Vagina (tissue), 2 donors: ENCODE measurements at regions not wholly inside any gene's neighbourhood (a gene's known extent, or its start where the extent isn't known, plus 50 kb on each side); places are given as distances from the start of the nearest gene placed in this dataset.

Experiments
- DNase-seq, 2 donors: peaks; one replicate each; pipeline ENCODE4 v3.0.0-alpha.2; 2017; ENCODE audit errors: extremely low spot score in 2 of 2
- H3K27ac ChIP-seq: fragments of 200-600 bp; sonication (generic); one replicate; pipeline ENCODE4 v1.5.1; 2019
- H3K27me3 ChIP-seq: fragments of 200-600 bp; sonication (generic); one replicate; pipeline ENCODE4 v1.5.1; 2019
- H3K36me3 ChIP-seq, 2 donors: fragments of 200-600 bp; sonication (generic); one replicate each; pipeline ENCODE4 v1.5.1; 2017 to 2019
- H3K4me1 ChIP-seq: fragments of 200-600 bp; sonication (generic); one replicate; pipeline ENCODE4 v1.5.1; 2019
- H3K4me3 ChIP-seq, 2 donors: fragments of 200-600 bp; sonication (generic); 1 replicate in 1 of 2; 2 replicates in 1 of 2; pipeline ENCODE4 v1.5.1; 2016 to 2019
- H3K9me3 ChIP-seq: fragments of 200-600 bp; sonication (generic); one replicate; pipeline ENCODE4 v1.5.1; 2019
- POLR2A ChIP-seq, 2 donors: fragments of 450-650 bp; IDR thresholded peaks; one replicate each; pipeline ENCODE4 v1.6.1; 2017; ENCODE audit warnings: antibody characterized with exemption in 2 of 2, mild to moderate bottlenecking in 2 of 2, moderate library complexity in 2 of 2
- POLR2AphosphoS5 ChIP-seq, 2 donors: sonication (generic); formaldehyde crosslinking; IDR thresholded peaks; one replicate each; pipeline ENCODE4 v1.9.0; 2017; ENCODE audit warnings: antibody characterized with exemption in 2 of 2, mild to moderate bottlenecking in 2 of 2, low read depth in 1 of 2; ENCODE audit not compliant: insufficient read depth in 1 of 2
- intact Hi-C: fragments of 100-400 bp; cut with DNase I; formaldehyde crosslinking; loops from one replicate; pipeline ENCODE4 v1.15.1; 2023
- TF ChIP-seq, protein P1 (sequence below), 3 experiments: fragments of 450-650 bp in 2 of 3; fragments of 200-600 bp in 1 of 3; sonication (generic) in 1 of 3; IDR thresholded peaks; one replicate each; pipeline ENCODE4 v1.5.1; 2017 to 2019; ENCODE audit warnings: antibody characterized with exemption in 3 of 3, mild to moderate bottlenecking in 2 of 3, moderate library complexity in 2 of 3

DNA sequence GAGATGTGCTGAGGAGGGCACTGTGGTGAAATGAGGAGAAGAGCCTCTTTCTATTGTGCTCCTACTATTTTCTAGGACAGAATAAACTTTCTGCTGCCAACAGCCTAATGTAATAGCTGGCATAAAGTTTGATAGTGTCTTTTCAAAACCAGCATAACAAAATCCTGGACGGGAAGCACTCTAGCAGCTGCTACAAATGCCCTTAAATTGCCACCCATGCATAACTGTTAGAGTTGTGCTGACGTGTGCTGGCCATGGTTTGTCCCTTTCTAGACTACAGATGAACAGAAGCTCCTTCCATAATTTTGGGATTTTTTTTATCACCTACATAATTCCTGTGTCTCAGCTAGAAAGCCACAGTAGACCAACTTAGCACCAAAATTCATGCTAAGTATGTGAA lies 88.5 kb upstream of the DEPDC1 start:
- H3K4me1 ChIP-seq: no peaks in the 10 kb centered on the region
- no peak overlapping the region for H3K27ac ChIP-seq
- intact Hi-C loops: loop anchor here (5.0 kb wide), 1 partner anchor 1377 kb away; no protein-coding TSS in a partner anchor
- TF ChIP-seq, protein P1, sequence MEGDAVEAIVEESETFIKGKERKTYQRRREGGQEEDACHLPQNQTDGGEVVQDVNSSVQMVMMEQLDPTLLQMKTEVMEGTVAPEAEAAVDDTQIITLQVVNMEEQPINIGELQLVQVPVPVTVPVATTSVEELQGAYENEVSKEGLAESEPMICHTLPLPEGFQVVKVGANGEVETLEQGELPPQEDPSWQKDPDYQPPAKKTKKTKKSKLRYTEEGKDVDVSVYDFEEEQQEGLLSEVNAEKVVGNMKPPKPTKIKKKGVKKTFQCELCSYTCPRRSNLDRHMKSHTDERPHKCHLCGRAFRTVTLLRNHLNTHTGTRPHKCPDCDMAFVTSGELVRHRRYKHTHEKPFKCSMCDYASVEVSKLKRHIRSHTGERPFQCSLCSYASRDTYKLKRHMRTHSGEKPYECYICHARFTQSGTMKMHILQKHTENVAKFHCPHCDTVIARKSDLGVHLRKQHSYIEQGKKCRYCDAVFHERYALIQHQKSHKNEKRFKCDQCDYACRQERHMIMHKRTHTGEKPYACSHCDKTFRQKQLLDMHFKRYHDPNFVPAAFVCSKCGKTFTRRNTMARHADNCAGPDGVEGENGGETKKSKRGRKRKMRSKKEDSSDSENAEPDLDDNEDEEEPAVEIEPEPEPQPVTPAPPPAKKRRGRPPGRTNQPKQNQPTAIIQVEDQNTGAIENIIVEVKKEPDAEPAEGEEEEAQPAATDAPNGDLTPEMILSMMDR (IDR thresholded peaks at IDR 0.05): no peak
- TF ChIP-seq POLR2AphosphoS5 (IDR thresholded peaks at IDR 0.05; ENCODE audit: insufficient read depth in 1 of 2, low read depth in 1 of 2) (no peak), POLR2A (IDR thresholded peaks at IDR 0.05) (no peak)
- H3K36me3 ChIP-seq: no peaks in the 10 kb centered on the region
- H3K9me3 ChIP-seq: no peaks in the 10 kb centered on the region
- H3K4me3 ChIP-seq: no peak overlapping the region
- H3K27me3 ChIP-seq: no peaks in the 10 kb centered on the region
- no peak for DNase-seq

DNA sequence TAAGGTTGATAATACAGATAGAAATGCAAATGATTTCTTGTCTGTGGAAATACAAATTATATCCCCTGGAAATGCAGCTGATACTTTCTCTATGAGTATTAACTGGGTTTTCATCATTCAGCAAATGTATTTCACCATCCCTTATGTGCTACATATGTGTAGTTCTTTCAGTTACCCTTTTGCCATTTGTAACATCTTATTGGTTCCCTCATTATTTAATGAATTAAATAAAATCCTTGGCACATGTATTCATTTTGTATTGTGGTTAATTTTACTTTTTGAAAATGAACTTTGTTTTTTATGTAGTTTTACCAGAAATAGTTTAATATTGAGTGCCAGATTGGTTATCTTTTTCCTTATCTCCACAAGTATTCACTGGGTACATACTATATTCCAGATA lies 89.9 kb upstream of the DEPDC1 start:
- no peak for DNase-seq
- no peak for TF ChIP-seq POLR2A (IDR thresholded peaks at IDR 0.05)
- TF ChIP-seq, protein P1 (IDR thresholded peaks at IDR 0.05): no peak
- no peak for TF ChIP-seq POLR2AphosphoS5 (IDR thresholded peaks at IDR 0.05; ENCODE audit: insufficient read depth in 1 of 2, low read depth in 1 of 2)
- Histone ChIP-seq H3K27ac (no peak overlapping the region), H3K27me3 (no peaks in the 10 kb centered on the region), H3K4me3 (no peak overlapping the region), H3K36me3 (no peaks in the 10 kb centered on the region), H3K9me3 (no peaks in the 10 kb centered on the region), H3K4me1 (no peaks in the 10 kb centered on the region)
- intact Hi-C loops: loop anchor here (5.0 kb wide), 1 partner anchor 1376 kb away; no protein-coding TSS in a partner anchor

DNA sequence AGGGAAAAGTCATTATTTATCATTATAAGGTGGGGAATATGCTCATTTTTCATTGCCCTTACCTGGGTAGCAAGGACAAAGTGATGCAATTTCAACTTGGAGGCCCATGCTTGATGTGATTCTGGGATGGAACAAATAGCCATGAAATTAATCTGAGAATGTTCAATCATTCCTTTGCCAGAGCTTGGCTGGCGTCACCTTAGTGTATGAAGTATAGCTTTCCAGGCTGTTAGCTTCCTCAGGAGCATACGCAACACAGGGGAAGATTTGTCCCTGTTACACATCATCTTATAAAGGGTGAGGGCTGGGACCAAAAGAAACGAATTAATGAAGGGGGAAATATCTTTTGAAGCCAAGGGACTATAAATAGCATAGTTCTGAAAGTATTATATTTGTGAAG lies 91.4 kb upstream of the DEPDC1 start:
- TF ChIP-seq, protein P1 (IDR thresholded peaks at IDR 0.05): no peak
- no peak for TF ChIP-seq POLR2A (IDR thresholded peaks at IDR 0.05)
- TF ChIP-seq POLR2AphosphoS5 (IDR thresholded peaks at IDR 0.05; ENCODE audit: insufficient read depth in 1 of 2, low read depth in 1 of 2): no peak
- no peak overlapping the region for H3K27ac ChIP-seq
- DNase-seq: no peak
- no peak overlapping the region for H3K4me3 ChIP-seq
- H3K27me3 ChIP-seq: no peaks in the 10 kb centered on the region
- no peaks in the 10 kb centered on the region for H3K36me3 ChIP-seq
- H3K4me1 ChIP-seq: no peaks in the 10 kb centered on the region
- H3K9me3 ChIP-seq: no peaks in the 10 kb centered on the region
- intact Hi-C loops: loop anchor here (5.0 kb wide), 1 partner anchor 1374 kb away; no protein-coding TSS in a partner anchor

DNA sequence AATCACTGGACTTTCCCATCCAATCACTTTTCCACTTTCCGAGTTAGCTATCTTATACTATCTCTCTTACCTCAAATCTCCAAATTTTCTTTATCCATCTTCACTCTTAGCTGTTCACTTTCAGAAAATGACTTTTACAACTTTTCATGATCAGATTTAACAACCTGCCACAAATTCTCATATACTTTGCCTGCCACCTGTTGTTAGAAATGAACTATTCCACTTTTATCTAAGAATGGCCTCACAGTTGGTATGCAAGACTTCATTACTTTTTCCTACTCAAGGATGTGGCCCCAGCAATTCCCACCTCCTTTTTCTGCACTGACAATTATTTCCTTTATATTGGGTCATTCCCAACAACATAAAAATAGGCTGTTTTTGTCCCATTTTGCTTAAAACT lies 93.6 kb upstream of the DEPDC1 start:
- no peak overlapping the region for H3K4me3 ChIP-seq
- no peaks in the 10 kb centered on the region for H3K4me1 ChIP-seq
- TF ChIP-seq POLR2AphosphoS5 (IDR thresholded peaks at IDR 0.05; ENCODE audit: insufficient read depth in 1 of 2, low read depth in 1 of 2): no peak
- TF ChIP-seq POLR2A (IDR thresholded peaks at IDR 0.05): no peak
- H3K27me3 ChIP-seq: no peaks in the 10 kb centered on the region
- H3K27ac ChIP-seq: no peak overlapping the region
- intact Hi-C loops: no loop called here
- no peak for DNase-seq
- H3K9me3 ChIP-seq: no peaks in the 10 kb centered on the region
- no peaks in the 10 kb centered on the region for H3K36me3 ChIP-seq

DNA sequence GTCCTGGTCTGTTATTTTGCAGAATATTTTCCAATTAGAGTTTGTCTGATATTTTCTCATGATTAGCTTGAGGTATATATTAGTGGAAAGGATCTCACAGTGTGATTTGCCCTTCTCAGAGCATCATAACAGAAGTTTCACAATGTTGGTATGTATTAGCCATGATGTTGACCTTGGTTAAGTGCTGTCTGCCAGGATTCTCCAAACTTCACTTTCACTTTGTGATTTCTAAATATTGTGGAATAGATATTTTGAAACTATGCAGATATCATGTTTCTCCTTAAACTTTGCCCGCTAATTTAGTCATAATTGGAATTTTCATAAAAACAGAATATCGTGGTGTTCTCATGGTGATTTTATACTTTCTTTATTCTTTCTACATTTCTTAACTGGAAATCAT lies 98.0 kb upstream of the DEPDC1 start:
- H3K36me3 ChIP-seq: no peaks in the 10 kb centered on the region
- no peaks in the 10 kb centered on the region for H3K9me3 ChIP-seq
- intact Hi-C loops: no loop called here
- no peak overlapping the region for H3K4me3 ChIP-seq
- DNase-seq: no peak
- no peak overlapping the region for H3K27ac ChIP-seq
- H3K27me3 ChIP-seq: no peaks in the 10 kb centered on the region
- no peaks in the 10 kb centered on the region for H3K4me1 ChIP-seq
- TF ChIP-seq POLR2A (IDR thresholded peaks at IDR 0.05) (no peak), POLR2AphosphoS5 (IDR thresholded peaks at IDR 0.05; ENCODE audit: insufficient read depth in 1 of 2, low read depth in 1 of 2) (no peak)
- TF ChIP-seq, protein P1 (IDR thresholded peaks at IDR 0.05): no peak
